Kidney (tissue), 13 donors: ENCODE measurements at regions not wholly inside any gene's neighbourhood (a gene's known extent, or its start where the extent isn't known, plus 50 kb on each side); places are given as distances from the start of the nearest gene placed in this dataset.

ENCODE experiments used
- DNase-seq, 5 donors: peaks; one replicate each; pipeline ENCODE4 v3.0.0-alpha.2; 2013 to 2020
- FAIRE-seq: peaks from 2 replicates; lab custom pipeline; 2012; peaks lifted over from hg19 to GRCh38; lab: Jason Lieb, UNC
- H3K27ac ChIP-seq, 2 donors: one replicate each; pipeline ENCODE4 v1.7.0; 2013; ENCODE audit warnings: low read depth in 2 of 2, low read length in 2 of 2, inconsistent platforms in 1 of 2
- H3K27me3 ChIP-seq: one replicate; pipeline ENCODE4 v1.7.1; 2013; ENCODE audit warnings: low read length, inconsistent platforms; ENCODE audit not compliant: control insufficient read depth, insufficient read depth
- H3K36me3 ChIP-seq, 3 donors: one replicate each; pipeline versions ENCODE4 v1.7.0 to v1.7.1; 2013; ENCODE audit warnings: low read length in 3 of 3, control low read depth in 1 of 3, inconsistent platforms in 1 of 3; ENCODE audit not compliant: insufficient read depth in 3 of 3, control insufficient read depth in 2 of 3
- H3K4me1 ChIP-seq, 3 donors: one replicate each; pipeline versions ENCODE4 v1.7.0 to v1.7.1; 2013; ENCODE audit warnings: low read length in 3 of 3, inconsistent platforms in 1 of 3, low read depth in 1 of 3; ENCODE audit not compliant: control insufficient read depth in 2 of 3, insufficient read depth in 2 of 3
- H3K4me3 ChIP-seq, 3 donors: one replicate each; pipeline versions ENCODE4 v1.7.0 to v1.8.1; 2013; ENCODE audit warnings: low read length in 3 of 3, control low read depth in 1 of 3, inconsistent platforms in 1 of 3
- H3K9ac ChIP-seq, 3 donors: one replicate each; pipeline versions ENCODE4 v1.7.0 to v1.7.1; 2013; ENCODE audit warnings: low read length in 3 of 3, control low read depth in 1 of 3, inconsistent platforms in 1 of 3
- H3K9me3 ChIP-seq, 3 donors: one replicate each; pipeline versions ENCODE4 v1.7.0 to v1.7.1; 2013; ENCODE audit warnings: low read length in 3 of 3, control low read depth in 1 of 3, inconsistent platforms in 1 of 3; ENCODE audit not compliant: control insufficient read depth in 2 of 3, insufficient read depth in 1 of 3
- intact Hi-C: fragments of 100-400 bp; cut with DNase I; formaldehyde crosslinking; loops from one replicate; pipeline ENCODE4 v1.11.1; 2022
- TF ChIP-seq, protein P1 (sequence below): IDR thresholded peaks from 3 replicates; pipeline ENCODE4 v1.5.1; 2012; ENCODE audit warnings: mild to moderate bottlenecking, moderate library complexity, borderline replicate concordance; ENCODE audit not compliant: insufficient read depth; ENCODE audit errors: extremely low read depth
- donor health status: control.
- donor health status: control.
- donor health status: control.
- donor health status: control.
- donor health status: control.
- donor health status: DM: yes; HTN: yes; CAD: no.
- donor health status: Normal renal cell carcinoma (clear cell type).

DNA sequence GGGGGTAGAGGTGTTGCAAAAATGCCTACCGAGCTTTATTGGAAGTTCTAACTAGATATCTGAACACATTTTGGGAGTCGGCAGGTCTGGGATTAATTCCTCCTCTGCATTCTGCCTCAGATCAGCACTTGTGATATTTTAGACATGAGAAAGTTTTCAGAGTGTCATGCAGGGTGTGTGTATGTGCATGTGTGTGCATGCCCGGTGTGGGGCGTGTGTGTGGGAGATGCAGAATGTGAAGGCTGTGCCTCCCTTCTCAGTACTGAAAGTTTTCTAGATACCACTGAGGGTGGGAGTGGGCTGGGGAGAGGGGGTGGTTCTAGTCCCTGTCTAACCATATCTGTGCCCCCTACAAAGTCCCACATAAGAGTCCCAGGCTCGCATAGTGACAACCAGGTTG, 180.0 kb upstream of the NTM start:
- Histone ChIP-seq H3K9ac (no peak overlapping the region), H3K27ac (no peak overlapping the region), H3K4me3 (no peak overlapping the region), H3K9me3 (no peaks in the 10 kb centered on the region), H3K27me3 (no peaks in the 10 kb centered on the region), H3K36me3 (no peaks in the 10 kb centered on the region), H3K4me1 (no peaks in the 10 kb centered on the region)
- FAIRE-seq (no peak), DNase-seq (no peak)
- TF ChIP-seq, protein P1, sequence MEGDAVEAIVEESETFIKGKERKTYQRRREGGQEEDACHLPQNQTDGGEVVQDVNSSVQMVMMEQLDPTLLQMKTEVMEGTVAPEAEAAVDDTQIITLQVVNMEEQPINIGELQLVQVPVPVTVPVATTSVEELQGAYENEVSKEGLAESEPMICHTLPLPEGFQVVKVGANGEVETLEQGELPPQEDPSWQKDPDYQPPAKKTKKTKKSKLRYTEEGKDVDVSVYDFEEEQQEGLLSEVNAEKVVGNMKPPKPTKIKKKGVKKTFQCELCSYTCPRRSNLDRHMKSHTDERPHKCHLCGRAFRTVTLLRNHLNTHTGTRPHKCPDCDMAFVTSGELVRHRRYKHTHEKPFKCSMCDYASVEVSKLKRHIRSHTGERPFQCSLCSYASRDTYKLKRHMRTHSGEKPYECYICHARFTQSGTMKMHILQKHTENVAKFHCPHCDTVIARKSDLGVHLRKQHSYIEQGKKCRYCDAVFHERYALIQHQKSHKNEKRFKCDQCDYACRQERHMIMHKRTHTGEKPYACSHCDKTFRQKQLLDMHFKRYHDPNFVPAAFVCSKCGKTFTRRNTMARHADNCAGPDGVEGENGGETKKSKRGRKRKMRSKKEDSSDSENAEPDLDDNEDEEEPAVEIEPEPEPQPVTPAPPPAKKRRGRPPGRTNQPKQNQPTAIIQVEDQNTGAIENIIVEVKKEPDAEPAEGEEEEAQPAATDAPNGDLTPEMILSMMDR, result no peak
- intact Hi-C loops, result no loop called here

GRCh38 chr11:131191606-131192005, 178.8 kb upstream of the NTM start:
- FAIRE-seq (no peak), DNase-seq (no peak)
- Histone ChIP-seq H3K36me3 (no peaks in the 10 kb centered on the region), H3K9me3 (no peaks in the 10 kb centered on the region), H3K4me3 (no peak overlapping the region), H3K27ac (no peak overlapping the region), H3K4me1 (peaks cover 0 to 4% (median 0%) of the 10 kb centered on the region in 3 donors), H3K9ac (no peak overlapping the region), H3K27me3 (no peaks in the 10 kb centered on the region)
- TF ChIP-seq, protein P1, result no peak
- intact Hi-C loops, result no loop called here

- no peaks in the 10 kb centered on the region for H3K27me3 ChIP-seq
- intact Hi-C loops, result no loop called here
- no peak overlapping the region for H3K27ac ChIP-seq
- TF ChIP-seq, protein P1, result no peak
- DNase-seq, result no peak
- H3K36me3 ChIP-seq, result no peaks in the 10 kb centered on the region
- no peak overlapping the region for H3K9ac ChIP-seq
- H3K4me1 ChIP-seq, result peaks cover 0 to 4% (median 0%) of the 10 kb centered on the region in 3 donors
- no peaks in the 10 kb centered on the region for H3K9me3 ChIP-seq
- no peak for FAIRE-seq
- H3K4me3 ChIP-seq, result no peak overlapping the region
Observed at GRCh38 chr11:131192628-131193027, 177.8 kb upstream of the NTM start.

GRCh38 chr11:131193031-131193501, 177.3 kb upstream of the NTM start:
- DNase-seq (no peak), FAIRE-seq (no peak)
- H3K4me1 ChIP-seq, result peaks cover 0 to 4% (median 0%) of the 10 kb centered on the region in 3 donors
- H3K4me3 ChIP-seq, result no peak overlapping the region
- no peaks in the 10 kb centered on the region for H3K27me3 ChIP-seq
- TF ChIP-seq, protein P1, result no peak
- H3K27ac ChIP-seq, result no peak overlapping the region
- H3K9me3 ChIP-seq, result no peaks in the 10 kb centered on the region
- no peaks in the 10 kb centered on the region for H3K36me3 ChIP-seq
- no peak overlapping the region for H3K9ac ChIP-seq
- intact Hi-C loops, result no loop called here
